Transverse colon (tissue), 4 donors: ENCODE measurements at regions not wholly inside any gene's neighbourhood (a gene's known extent, or its start where the extent isn't known, plus 50 kb on each side); places are given as distances from the start of the nearest gene placed in this dataset.

Source experiments
- CTCF ChIP-seq, 5 experiments: fragments of 200-600 bp in 3 of 5; fragments of 450-650 bp in 2 of 5; sonication (generic) in 3 of 5; IDR thresholded peaks; 1 replicate in 2 of 5; 2 replicates in 3 of 5; pipeline ENCODE4 v1.5.1; 2016 to 2017; ENCODE audit warnings: antibody characterized with exemption in 5 of 5, inconsistent platforms in 3 of 5, mild to moderate bottlenecking in 2 of 5, moderate library complexity in 1 of 5
- EP300 ChIP-seq: sonication (generic); formaldehyde crosslinking; IDR thresholded peaks from one replicate; pipeline ENCODE4 v1.6.1; 2017; ENCODE audit warnings: antibody characterized with exemption, low read depth
- POLR2A ChIP-seq: fragments of 450-650 bp; IDR thresholded peaks from one replicate; pipeline ENCODE4 v1.6.1; 2016; ENCODE audit warnings: antibody characterized with exemption, mild to moderate bottlenecking, moderate library complexity
- POLR2AphosphoS5 ChIP-seq, 3 donors: sonication (generic); formaldehyde crosslinking; IDR thresholded peaks; one replicate each; pipeline ENCODE4 v1.6.1; 2016; ENCODE audit warnings: antibody characterized with exemption in 3 of 3

GRCh38 chr10:128577958-128578750 is 451.9 kb upstream of the MKI67 start:
- TF ChIP-seq CTCF (IDR thresholded peaks at IDR 0.05) (no peak), POLR2AphosphoS5 (IDR thresholded peaks at IDR 0.05) (no peak), POLR2A (no peak), EP300 (no peak)
